ENCODE measurements at regions not wholly inside any gene's neighbourhood (a gene's known extent, or its start where the extent isn't known, plus 50 kb on each side); places are given as distances from the start of the nearest gene placed in this dataset.

DNA sequence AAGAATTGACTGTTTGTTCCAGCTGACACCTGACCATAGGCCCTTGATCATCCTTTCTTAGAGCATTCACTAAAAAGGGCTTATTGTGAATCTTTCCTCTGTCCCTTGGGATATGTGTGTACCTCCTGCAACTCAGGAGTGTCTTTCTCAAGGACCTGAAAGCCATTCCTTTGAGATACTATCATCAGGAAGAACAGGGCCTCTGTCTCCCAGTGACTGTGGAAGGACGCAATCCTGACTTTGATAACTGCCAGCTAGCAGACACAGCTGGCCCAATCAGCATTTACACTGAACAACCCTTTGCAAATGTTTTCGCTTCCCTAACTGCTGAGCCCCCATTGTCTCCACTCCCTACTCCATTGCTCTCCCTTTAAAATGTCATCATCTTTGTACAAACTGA is 144.4 kb downstream of the RMI1 start:
- H2BK5ac ChIP-seq (ENCODE audit: low read depth, low read length, poor library complexity, severe bottlenecking) = no peak overlapping the region
- in situ Hi-C loops (cut with MboI; ENCODE audit: low sequenced_read_pairs) (no loop called here), dilution Hi-C loops (cut with HindIII; ENCODE audit: low sequenced_read_pairs, unreplicated experiment) (no loop called here), intact Hi-C loops (cut with micrococcal nuclease) (no loop called here)
- H3K56ac ChIP-seq (ENCODE audit: extremely low read depth, insufficient read depth, low read length) = no peak overlapping the region
- no peaks in the 10 kb centered on the region for H3K9me1 ChIP-seq (ENCODE audit: insufficient read depth, low read length)
- no peak overlapping the region for H2AK5ac ChIP-seq (ENCODE audit: low read depth, low read length)
- no peak overlapping the region for H2BK20ac ChIP-seq (ENCODE audit: low read depth, low read length)
- no peak overlapping the region for H3K4me3 ChIP-seq (ENCODE audit: insufficient read depth, low read depth, low read length)
- 80% methylated on average over 1 of the region's 2 CpGs; no CpG with 5 or more reads in 1 of the 2 experiments for WGBS, 2 experiments (ENCODE audit: extremely low coverage in 2 of 2, insufficient read length in 1 of 2)
- no peaks in the 10 kb centered on the region; the same call in 1 of the 2 replicates for H3K4me1 ChIP-seq (ENCODE audit: control insufficient read depth, insufficient read depth, low read length)
- H3K79me1 ChIP-seq (ENCODE audit: low read depth in 1 of 2, low read length in 2 of 2) = no peaks in the 10 kb centered on the region
- H4K91ac ChIP-seq (ENCODE audit: insufficient read depth, low read depth, low read length) = no peak overlapping the region
- no peak overlapping the region for H3K14ac ChIP-seq (replicated peaks; ENCODE audit: low read depth, low read length)
- H3K27ac ChIP-seq (ENCODE audit: insufficient read depth, low read length) = no peak overlapping the region
- no peaks in the 10 kb centered on the region for H3K9me3 ChIP-seq (ENCODE audit: control insufficient read depth, insufficient read depth, low read length)
- ChIA-PET CTCF (no interaction called here), POLR2A (ENCODE audit: unreplicated experiment) (no interaction called here)
- no peak overlapping the region for H4K5ac ChIP-seq (ENCODE audit: low read depth, low read length)
- ATAC-seq (ENCODE audit: low read depth) (no peak), DNase-seq (no peak)
- H2AK9ac ChIP-seq (replicated peaks; ENCODE audit: low read depth, low read length, poor library complexity) = no peak overlapping the region
- no peak overlapping the region for H3K9ac ChIP-seq (ENCODE audit: low read depth, low read length)
- H3K27me3 ChIP-seq (ENCODE audit: control insufficient read depth, insufficient read depth, low read length) = peaks cover 9% of the 10 kb centered on the region; the same call in 1 of the 2 replicates
- no peak overlapping the region for H2AFZ ChIP-seq (replicated peaks; ENCODE audit: low read length, poor library complexity)
- no peaks in the 10 kb centered on the region for H3K36me3 ChIP-seq (ENCODE audit: control insufficient read depth, insufficient read depth, low read length)
- no peak overlapping the region for H3K23ac ChIP-seq (ENCODE audit: low read depth, low read length)
- no peak overlapping the region for H3K18ac ChIP-seq (ENCODE audit: low read depth, low read length)
- H2BK120ac ChIP-seq (ENCODE audit: low read depth, low read length) = no peak overlapping the region
- no peak overlapping the region for H4K8ac ChIP-seq (ENCODE audit: low read depth in 2 of 2, low read length in 2 of 2)
- H2BK15ac ChIP-seq (ENCODE audit: low read depth, low read length) = no peak overlapping the region
- no peak overlapping the region for H3K4ac ChIP-seq (ENCODE audit: low read depth, low read length)
- TF ChIP-seq, protein P1, sequence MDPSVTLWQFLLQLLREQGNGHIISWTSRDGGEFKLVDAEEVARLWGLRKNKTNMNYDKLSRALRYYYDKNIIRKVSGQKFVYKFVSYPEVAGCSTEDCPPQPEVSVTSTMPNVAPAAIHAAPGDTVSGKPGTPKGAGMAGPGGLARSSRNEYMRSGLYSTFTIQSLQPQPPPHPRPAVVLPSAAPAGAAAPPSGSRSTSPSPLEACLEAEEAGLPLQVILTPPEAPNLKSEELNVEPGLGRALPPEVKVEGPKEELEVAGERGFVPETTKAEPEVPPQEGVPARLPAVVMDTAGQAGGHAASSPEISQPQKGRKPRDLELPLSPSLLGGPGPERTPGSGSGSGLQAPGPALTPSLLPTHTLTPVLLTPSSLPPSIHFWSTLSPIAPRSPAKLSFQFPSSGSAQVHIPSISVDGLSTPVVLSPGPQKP (IDR thresholded peaks at IDR 0.05; ENCODE audit: borderline replicate concordance, low read depth, low read length) = no peak
- TF ChIP-seq MAFK (IDR thresholded peaks at IDR 0.05; ENCODE audit: low read depth, low read length) = no peak
- no peak for TF ChIP-seq POLR2A (IDR thresholded peaks at IDR 0.05; ENCODE audit: low read depth, low read length)
- TF ChIP-seq MXI1 (IDR thresholded peaks at IDR 0.05; ENCODE audit: borderline replicate concordance, low read depth, low read length) = no peak
- no peak for TF ChIP-seq RFX5 (IDR thresholded peaks at IDR 0.05; ENCODE audit: low read depth, low read length)
- TF ChIP-seq BHLHE40 (IDR thresholded peaks at IDR 0.05; ENCODE audit: low read depth, low read length) = no peak
- TF ChIP-seq, protein P2, sequence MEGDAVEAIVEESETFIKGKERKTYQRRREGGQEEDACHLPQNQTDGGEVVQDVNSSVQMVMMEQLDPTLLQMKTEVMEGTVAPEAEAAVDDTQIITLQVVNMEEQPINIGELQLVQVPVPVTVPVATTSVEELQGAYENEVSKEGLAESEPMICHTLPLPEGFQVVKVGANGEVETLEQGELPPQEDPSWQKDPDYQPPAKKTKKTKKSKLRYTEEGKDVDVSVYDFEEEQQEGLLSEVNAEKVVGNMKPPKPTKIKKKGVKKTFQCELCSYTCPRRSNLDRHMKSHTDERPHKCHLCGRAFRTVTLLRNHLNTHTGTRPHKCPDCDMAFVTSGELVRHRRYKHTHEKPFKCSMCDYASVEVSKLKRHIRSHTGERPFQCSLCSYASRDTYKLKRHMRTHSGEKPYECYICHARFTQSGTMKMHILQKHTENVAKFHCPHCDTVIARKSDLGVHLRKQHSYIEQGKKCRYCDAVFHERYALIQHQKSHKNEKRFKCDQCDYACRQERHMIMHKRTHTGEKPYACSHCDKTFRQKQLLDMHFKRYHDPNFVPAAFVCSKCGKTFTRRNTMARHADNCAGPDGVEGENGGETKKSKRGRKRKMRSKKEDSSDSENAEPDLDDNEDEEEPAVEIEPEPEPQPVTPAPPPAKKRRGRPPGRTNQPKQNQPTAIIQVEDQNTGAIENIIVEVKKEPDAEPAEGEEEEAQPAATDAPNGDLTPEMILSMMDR (conservative IDR thresholded peaks at IDR 0.05; ENCODE audit: low read depth, low read length) = no peak
- TF ChIP-seq, protein P3, sequence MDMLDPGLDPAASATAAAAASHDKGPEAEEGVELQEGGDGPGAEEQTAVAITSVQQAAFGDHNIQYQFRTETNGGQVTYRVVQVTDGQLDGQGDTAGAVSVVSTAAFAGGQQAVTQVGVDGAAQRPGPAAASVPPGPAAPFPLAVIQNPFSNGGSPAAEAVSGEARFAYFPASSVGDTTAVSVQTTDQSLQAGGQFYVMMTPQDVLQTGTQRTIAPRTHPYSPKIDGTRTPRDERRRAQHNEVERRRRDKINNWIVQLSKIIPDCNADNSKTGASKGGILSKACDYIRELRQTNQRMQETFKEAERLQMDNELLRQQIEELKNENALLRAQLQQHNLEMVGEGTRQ (IDR thresholded peaks at IDR 0.05; ENCODE audit: low read depth, low read length) = no peak
- no peak for TF ChIP-seq RCOR1 (IDR thresholded peaks at IDR 0.05; ENCODE audit: insufficient replicate concordance, low read length)
- TF ChIP-seq RAD21 (IDR thresholded peaks at IDR 0.05; ENCODE audit: low read length) = no peak
- TF ChIP-seq SMC3 (IDR thresholded peaks at IDR 0.05; ENCODE audit: low read depth, low read length) = no peak
- no peak for TF ChIP-seq CHD1 (IDR thresholded peaks at IDR 0.05; ENCODE audit: low read depth, low read length)
- TF ChIP-seq CEBPB (IDR thresholded peaks at IDR 0.05; ENCODE audit: low read depth, low read length) = no peak
- no peak for TF ChIP-seq FOS (IDR thresholded peaks at IDR 0.05; ENCODE audit: low read depth, low read length)
- no peak for TF ChIP-seq MAZ (IDR thresholded peaks at IDR 0.05; ENCODE audit: borderline replicate concordance, low read depth, low read length)
- no peak overlapping the region for H3K4me2 ChIP-seq (ENCODE audit: low read depth, low read length)
- H4K20me1 ChIP-seq (ENCODE audit: insufficient read depth, low read length) = no peaks in the 10 kb centered on the region
- BruUV-seq (replicated peaks) = no TSS peak
